Hematopoietic multipotent progenitor cell treated with erythropoietin and hydrocortisone succinate and interleukin-3 and kit ligand, for 15 days (in vitro differentiated cells): ENCODE measurements at regions not wholly inside any gene's neighbourhood (a gene's known extent, or its start where the extent isn't known, plus 50 kb on each side); places are given as distances from the start of the nearest gene placed in this dataset.
"Not testable (repeated sequence)": the region's sequence is repeated elsewhere in the genome, so short reads cannot be mapped to it uniquely, and the experiment has no call there.

ENCODE experiments used
- DNase-seq: peaks from one replicate; pipeline ENCODE4 v3.0.0-alpha.2; 2015; ENCODE audit warnings: low spot score

DNA sequence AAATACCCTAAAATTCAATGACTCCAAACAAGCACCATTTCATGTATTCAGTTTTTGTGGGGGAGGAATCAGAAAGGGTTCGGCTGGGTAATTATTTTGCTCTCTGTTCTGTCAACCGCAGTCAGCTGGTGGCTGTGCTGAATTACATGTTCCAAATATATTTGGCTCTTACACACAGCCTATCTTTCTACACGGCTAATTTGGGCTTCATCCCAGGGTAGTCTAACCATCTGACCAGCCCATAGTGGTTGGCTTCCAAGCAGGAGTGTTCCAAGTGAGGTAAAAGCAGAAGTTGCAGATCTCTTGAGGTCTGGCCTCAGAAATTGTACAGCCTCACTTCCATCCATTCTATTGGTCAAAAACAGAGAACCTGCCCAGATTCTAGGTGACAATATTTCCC, 760.8 kb upstream of the SEMA6D start:
- DNase-seq, result no peak

DNA sequence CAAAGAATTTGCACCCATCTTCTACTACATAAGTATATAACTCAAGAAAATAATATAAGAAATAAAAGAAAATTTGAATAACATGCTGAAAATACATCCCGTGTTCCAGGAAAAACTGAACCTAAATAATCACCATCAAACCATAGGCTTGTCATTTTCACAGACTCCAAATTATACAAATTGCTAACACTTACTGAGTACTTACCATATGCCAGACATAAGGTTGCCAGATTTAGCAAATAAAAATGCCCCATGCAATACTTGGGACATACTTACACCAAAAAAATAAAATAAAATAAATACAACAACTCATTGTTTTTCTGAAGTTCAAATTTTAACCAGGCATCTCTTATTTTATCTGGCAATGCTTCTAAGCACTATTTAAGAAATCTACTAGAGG, 760.4 kb upstream of the SEMA6D start:
- no peak for DNase-seq

DNA sequence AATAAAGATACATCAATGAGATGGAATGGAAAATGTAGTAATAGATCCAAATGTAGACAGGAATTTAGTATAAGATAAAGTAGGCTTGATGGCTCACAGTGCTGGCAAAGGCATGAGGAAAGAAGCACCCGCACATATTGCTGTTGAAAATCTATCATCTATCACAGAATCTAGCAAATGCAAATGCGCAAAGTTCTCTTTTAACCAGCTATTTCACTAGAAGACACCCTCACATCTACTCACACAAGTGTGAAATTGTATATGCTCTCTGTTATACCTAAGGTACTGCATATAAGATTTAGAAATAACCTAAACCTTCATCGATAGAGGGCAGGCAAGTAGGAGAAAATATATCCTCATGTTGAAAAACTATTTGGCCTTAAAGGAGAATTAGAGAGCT, 756.7 kb upstream of the SEMA6D start:
- no peak for DNase-seq

DNA sequence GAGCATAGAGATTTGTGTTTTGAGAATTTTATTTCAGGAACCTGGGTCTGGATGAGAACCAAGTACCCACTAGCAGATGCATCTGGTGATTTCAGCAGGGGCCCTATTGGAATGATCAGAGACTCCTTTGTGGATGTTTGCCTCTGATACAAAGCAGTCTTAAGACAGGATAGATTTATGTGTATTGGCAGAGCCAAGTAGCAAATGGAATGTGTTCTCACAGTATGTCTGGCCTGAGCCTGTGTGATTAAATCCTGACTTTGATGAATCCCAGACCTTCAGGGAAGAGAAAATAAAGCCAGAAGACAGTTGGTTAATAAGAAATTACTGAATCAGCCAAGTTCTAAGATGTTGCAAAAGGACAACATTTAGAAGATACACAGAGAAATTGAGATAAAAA, 755.5 kb upstream of the SEMA6D start:
- DNase-seq, result no peak

GRCh38 chr15:46988055-46988454, 729.2 kb upstream of the SEMA6D start:
- DNase-seq, result not testable (repeated sequence)

DNA sequence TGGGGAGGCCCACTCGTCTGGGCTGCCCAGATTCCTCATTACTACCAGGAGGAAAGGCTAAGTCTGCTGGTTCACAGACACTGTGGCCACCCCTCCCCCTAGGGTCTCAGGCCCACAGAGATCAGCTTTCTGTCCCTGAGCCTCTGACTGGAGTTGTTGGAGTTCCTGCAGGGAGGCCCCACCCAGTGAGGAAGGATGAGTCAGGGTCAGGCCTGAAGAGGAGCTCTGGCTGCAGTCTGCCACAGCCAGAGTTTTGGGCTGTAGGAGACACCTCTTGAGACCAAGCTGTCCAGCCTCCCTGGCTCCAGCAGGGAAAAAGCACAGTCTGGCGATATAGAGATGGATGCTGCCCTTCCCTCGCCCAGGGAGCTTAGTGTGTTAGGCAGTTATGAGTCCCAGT, 720.9 kb upstream of the SEMA6D start:
- no peak for DNase-seq

- DNase-seq, result no peak
These were observed 719.8 kb upstream of the SEMA6D start for GRCh38 chr15:46997501-46997900.

GRCh38 chr15:47003568-47003967, 713.7 kb upstream of the SEMA6D start:
- no peak for DNase-seq

GRCh38 chr15:47013446-47013845, 703.9 kb upstream of the SEMA6D start:
- no peak for DNase-seq

- DNase-seq, result no peak
These were observed 689.9 kb upstream of the SEMA6D start for GRCh38 chr15:47027322-47027946.

DNA sequence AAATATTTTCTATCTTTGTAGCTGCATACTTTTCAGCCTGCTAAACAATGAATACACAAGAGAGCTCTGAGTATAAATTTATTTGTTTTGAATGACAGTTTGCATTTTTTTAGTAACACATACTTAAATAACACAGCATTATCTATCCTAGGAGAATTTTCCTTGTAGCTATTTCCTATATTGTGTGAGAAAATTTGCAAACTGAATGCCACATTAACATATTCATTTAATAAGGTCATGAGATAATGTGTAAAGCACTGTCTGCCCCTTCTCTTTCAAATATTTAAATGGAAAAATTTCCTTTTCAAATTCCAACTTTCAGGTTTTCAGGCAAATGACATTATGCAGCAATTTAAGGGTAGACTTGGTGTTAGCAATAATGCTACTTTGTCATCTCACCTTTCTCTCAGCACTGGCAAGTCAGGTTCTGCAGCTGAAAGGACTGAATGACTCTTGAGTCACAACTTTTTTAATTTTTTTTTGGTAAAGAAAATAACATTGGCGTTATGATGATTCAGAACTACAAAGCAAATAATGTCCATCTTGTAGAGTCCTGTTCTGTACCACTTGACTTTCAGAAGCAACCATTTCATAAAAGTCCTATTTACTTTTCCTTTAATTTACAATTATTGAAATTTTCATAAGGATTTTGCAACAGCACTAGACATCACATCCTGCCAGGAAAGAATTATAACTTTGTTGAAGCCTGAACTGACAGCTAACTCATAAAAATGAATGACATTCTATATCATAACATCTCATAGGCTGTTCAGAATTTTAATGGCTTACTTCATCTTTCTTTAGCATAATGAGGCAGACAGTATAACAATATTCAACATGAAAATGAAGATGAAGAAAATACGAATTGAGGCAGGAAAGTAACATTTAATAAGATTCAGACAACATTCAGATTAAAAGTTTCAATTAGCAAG, 681.6 kb upstream of the SEMA6D start:
- no peak for DNase-seq

- no peak for DNase-seq
These were observed 680.3 kb upstream of the SEMA6D start for GRCh38 chr15:47037003-47037402.

- DNase-seq, result no peak
These were observed 678.1 kb upstream of the SEMA6D start for GRCh38 chr15:47039225-47039624.

- no peak for DNase-seq
These were observed 676.0 kb upstream of the SEMA6D start for GRCh38 chr15:47041301-47041700.

DNA sequence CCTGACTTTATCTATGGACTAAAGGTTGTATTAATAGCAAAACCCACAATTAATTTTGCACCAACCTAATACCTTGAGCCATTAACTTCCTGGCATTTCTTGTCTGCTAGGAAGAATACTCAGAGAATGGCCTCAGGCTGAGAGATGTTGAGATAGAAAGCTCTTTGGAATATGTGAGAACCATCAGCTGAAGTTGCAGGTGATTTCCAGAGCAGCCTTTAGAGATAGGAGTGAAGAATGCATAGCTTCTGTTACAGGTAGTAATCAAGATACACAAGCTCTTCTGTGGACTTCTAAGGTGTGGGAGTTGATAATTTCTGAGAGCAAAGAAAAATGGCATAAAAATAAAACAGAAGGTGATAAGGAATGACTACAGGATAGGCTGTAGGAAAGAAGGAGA, 669.3 kb upstream of the SEMA6D start:
- not testable (repeated sequence) for DNase-seq

DNA sequence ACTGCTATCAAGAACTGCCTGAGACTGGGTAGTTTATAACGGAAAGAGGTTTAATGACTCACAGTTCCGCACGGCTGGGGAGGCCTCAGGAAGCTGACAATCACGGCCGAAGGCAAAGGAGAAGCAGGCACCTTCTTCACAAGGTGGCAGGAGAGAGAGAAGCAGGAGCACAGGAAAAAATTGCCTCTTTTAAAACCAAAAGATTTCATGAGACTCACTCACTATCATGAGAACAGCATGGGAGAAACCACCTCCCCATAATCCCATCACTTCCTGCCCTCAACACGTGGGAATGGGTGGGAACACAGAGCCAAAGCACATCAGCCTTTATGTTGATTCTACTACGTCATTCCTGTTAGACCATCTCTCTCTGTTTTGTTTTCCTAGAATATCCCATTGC, 650.9 kb upstream of the SEMA6D start:
- DNase-seq, result no peak

DNA sequence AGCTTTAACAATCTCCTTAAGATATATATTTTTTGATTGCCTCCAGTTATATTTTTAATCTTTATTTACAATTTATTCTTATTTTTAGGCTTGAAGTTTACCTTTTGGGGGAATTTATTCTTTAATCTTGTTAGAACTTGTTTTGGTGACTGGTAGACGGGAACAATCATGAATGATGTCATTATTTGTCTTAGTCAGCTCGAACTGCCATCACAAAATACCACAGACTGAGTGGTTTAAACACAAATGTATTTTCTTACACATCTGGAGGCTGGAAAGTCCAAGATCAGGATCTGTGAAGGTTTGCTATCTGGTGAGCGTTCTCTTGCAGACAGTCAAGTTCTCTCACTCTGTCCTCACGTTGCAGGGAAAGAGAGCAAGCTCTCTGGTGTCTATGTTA, 639.5 kb upstream of the SEMA6D start:
- not testable (repeated sequence) for DNase-seq

DNA sequence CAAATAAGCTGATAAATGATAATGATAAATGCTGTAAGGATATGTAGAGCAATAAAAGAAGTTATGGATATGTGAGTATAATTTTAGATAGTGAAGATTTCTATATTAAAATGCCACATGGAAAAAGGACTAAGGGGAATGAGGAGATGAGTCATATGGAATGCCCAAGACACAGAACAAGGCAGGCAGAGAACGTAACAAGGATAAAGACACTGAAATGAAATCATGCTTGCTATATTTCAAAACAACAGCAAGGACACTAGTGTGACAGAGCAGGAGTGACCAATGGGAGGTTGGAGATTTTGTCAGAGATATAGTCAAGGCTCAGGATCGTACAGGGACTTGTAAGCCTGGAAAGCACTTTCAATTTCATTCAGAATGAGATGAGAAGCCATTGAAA, 621.5 kb upstream of the SEMA6D start:
- no peak for DNase-seq

GRCh38 chr15:47098526-47098925, 618.8 kb upstream of the SEMA6D start:
- not testable (repeated sequence) for DNase-seq

DNA sequence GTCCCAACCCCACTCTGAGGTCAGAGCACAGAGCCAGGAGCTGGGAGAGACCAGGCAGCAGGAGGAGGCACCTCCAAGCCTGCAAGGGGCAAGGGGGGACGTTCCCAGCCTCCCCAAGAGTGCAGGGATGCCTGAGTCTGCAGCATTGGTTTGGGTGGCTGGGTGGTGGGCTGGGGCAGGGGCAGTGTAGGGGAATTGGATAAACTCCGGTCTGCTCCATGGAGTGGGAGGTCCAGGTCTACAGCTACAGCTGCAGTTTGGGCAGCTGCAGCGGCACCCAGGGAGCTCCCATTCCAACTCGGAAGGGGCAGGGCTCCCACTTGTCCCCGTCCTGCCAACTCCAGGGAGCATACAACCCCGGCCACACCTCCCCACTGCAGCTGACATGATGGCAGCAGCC, 617.5 kb upstream of the SEMA6D start:
- not testable (repeated sequence) for DNase-seq

DNA sequence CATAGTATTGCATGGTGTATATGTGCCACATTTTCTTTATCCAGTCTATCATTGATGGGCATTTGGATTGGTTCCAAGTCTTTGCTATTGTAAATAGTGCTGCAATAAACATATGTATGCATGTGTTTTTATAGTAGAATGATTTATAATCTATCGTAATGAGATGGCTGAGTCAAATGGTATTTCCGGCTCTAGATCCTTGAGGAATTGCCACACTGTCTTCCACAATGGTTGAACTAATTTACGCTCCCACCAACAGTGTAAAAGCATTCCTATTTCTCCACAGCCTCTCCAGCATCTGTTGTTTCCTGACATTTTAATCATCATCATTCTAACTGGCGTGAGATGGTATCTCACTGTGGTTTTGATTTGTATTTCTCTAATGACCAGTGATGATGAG, 608.5 kb upstream of the SEMA6D start:
- not testable (repeated sequence) for DNase-seq

- no peak for DNase-seq
These were observed 600.6 kb upstream of the SEMA6D start for GRCh38 chr15:47116698-47117097.

DNA sequence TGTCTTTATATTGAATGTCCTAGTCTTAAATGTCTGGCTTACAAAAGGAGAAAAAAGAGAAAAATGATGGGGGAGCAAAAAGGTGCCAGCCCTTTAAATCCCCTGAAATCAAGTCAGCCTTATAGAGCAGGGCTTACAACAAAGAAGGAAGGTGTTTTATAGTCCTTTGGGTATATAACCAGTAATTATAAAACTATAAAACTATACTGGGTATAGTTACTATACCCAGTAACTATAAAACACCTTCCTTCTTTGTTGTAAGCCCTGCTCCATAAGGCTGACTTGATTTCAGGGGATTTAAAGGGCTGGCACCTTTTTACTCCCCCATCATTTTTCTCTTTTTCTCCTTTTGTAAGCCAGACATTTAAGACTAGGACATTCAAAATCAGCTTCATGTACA, 598.0 kb upstream of the SEMA6D start:
- DNase-seq, result no peak
